ENCODE measurements at regions not wholly inside any gene's neighbourhood (a gene's known extent, or its start where the extent isn't known, plus 50 kb on each side); places are given as distances from the start of the nearest gene placed in this dataset.
A peak's percentile ranks its signal among the peaks of the same experiment; 100 is the strongest.

GRCh38 chr11:134500621-134501020 is 88.6 kb upstream of the B3GAT1 start:
- intact Hi-C loops (cut with DNase I): no loop called here
- H3K9me3 ChIP-seq (ENCODE audit: control insufficient read depth in 2 of 3, insufficient read depth in 1 of 3, low read length in 3 of 3): no peaks in the 10 kb centered on the region
- no peaks in the 10 kb centered on the region for H3K36me3 ChIP-seq (ENCODE audit: control insufficient read depth in 2 of 3, insufficient read depth in 3 of 3, low read length in 3 of 3)
- no peak overlapping the region for H3K4me3 ChIP-seq (ENCODE audit: low read length in 3 of 3)
- H3K4me1 ChIP-seq (ENCODE audit: control insufficient read depth in 2 of 3, insufficient read depth in 2 of 3, low read depth in 1 of 3, low read length in 3 of 3): peaks cover 0 to 2% (median 0%) of the 10 kb centered on the region in 3 donors
- FAIRE-seq: no peak
- H3K9ac ChIP-seq (ENCODE audit: low read length in 3 of 3): no peak overlapping the region
- no peak overlapping the region for H3K27ac ChIP-seq (ENCODE audit: low read depth in 2 of 2, low read length in 2 of 2)
- no peaks in the 10 kb centered on the region for H3K27me3 ChIP-seq (ENCODE audit: control insufficient read depth, insufficient read depth, low read length)
- DNase-seq: peak in 1 of 5 donors; percentile 12
- no peak for TF ChIP-seq CTCF (IDR thresholded peaks at IDR 0.05; ENCODE audit: borderline replicate concordance, extremely low read depth, insufficient read depth)

- H3K9ac ChIP-seq (ENCODE audit: low read length in 3 of 3): no peak overlapping the region
- H3K27me3 ChIP-seq (ENCODE audit: control insufficient read depth, insufficient read depth, low read length): no peaks in the 10 kb centered on the region
- intact Hi-C loops (cut with DNase I): no loop called here
- no peak for TF ChIP-seq CTCF (IDR thresholded peaks at IDR 0.05; ENCODE audit: borderline replicate concordance, extremely low read depth, insufficient read depth)
- H3K4me3 ChIP-seq (ENCODE audit: low read length in 3 of 3): no peak overlapping the region
- peaks cover 0 to 2% (median 0%) of the 10 kb centered on the region in 3 donors for H3K4me1 ChIP-seq (ENCODE audit: control insufficient read depth in 2 of 3, insufficient read depth in 2 of 3, low read depth in 1 of 3, low read length in 3 of 3)
- no peak overlapping the region for H3K27ac ChIP-seq (ENCODE audit: low read depth in 2 of 2, low read length in 2 of 2)
- FAIRE-seq (no peak), DNase-seq (peak in 1 of 5 donors; percentile 21)
- H3K36me3 ChIP-seq (ENCODE audit: control insufficient read depth in 2 of 3, insufficient read depth in 3 of 3, low read length in 3 of 3): no peaks in the 10 kb centered on the region
- H3K9me3 ChIP-seq (ENCODE audit: control insufficient read depth in 2 of 3, insufficient read depth in 1 of 3, low read length in 3 of 3): no peaks in the 10 kb centered on the region
Measured at GRCh38 chr11:134499990-134500389, 87.9 kb upstream of the B3GAT1 start.

DNA sequence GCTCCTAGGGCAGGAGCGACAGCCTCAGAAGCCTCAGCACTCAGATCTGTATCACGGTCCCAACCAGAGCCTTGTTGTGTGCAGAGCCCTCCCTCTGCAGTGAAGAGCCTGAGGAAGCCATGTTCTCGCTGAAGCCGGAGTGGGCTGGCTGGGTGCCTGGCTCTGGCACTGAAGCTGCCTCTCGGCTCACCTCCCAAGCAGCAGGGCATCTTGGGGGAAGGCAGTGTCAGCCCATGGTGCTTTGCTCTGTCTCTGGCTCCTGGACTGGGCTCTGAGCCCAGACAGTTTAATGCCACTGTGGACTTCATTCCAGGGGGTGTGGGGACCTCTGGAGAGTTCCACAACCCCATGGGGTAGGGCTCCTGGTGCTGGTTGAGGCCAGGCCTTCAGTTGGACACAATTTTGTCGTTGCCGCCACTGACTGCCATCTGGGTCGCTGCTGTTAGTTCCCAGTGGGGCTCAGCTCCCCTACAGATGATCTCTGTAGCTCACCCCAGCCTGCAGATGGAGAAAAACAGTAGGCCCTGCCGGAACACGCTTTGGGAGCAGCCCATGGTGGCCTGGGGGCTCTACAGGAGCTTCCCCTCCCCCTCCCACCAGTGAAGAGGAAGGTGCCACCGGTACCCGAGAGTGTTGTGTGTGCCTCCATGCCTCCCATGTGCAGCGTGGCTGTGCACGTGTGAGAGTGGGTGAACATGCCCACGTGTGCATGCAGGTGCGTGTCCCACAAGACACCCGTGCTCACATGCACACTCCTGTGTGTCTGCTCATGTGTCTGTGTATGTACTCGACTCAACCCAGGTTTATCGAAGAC is 86.5 kb upstream of the B3GAT1 start:
- Histone ChIP-seq H3K36me3 (ENCODE audit: control insufficient read depth in 2 of 3, insufficient read depth in 3 of 3, low read length in 3 of 3) (no peaks in the 10 kb centered on the region), H3K9me3 (ENCODE audit: control insufficient read depth in 2 of 3, insufficient read depth in 1 of 3, low read length in 3 of 3) (no peaks in the 10 kb centered on the region), H3K27ac (ENCODE audit: low read depth in 2 of 2, low read length in 2 of 2) (peak overlapping the region in 1 of 2 donors; percentile 1), H3K4me1 (ENCODE audit: control insufficient read depth in 2 of 3, insufficient read depth in 2 of 3, low read depth in 1 of 3, low read length in 3 of 3) (peaks cover 0 to 2% (median 0%) of the 10 kb centered on the region in 3 donors), H3K27me3 (ENCODE audit: control insufficient read depth, insufficient read depth, low read length) (no peaks in the 10 kb centered on the region), H3K9ac (ENCODE audit: low read length in 3 of 3) (no peak overlapping the region), H3K4me3 (ENCODE audit: low read length in 3 of 3) (no peak overlapping the region)
- TF ChIP-seq CTCF (IDR thresholded peaks at IDR 0.05; ENCODE audit: borderline replicate concordance, extremely low read depth, insufficient read depth): no peak
- no peak for FAIRE-seq
- intact Hi-C loops (cut with DNase I): no loop called here
- DNase-seq: peak in 1 of 5 donors; percentile 49
